ENCODE measurements at regions not wholly inside any gene's neighbourhood (a gene's known extent, or its start where the extent isn't known, plus 50 kb on each side); places are given as distances from the start of the nearest gene placed in this dataset.

- TF ChIP-seq SUZ12 (IDR thresholded peaks at IDR 0.05; ENCODE audit: extremely low read depth, insufficient read depth, insufficient read length) = no peak
- TF ChIP-seq ZNF274 (IDR thresholded peaks at IDR 0.05; ENCODE audit: low read depth, low read length) = no peak
- TF ChIP-seq YY1 (IDR thresholded peaks at IDR 0.05; ENCODE audit: insufficient read depth, insufficient read length) = no peak
Observed at GRCh38 chr15:95598251-95598855, 732.1 kb upstream of the NR2F2 start.
